GM18868 (cell line): ENCODE measurements at regions not wholly inside any gene's neighbourhood (a gene's known extent, or its start where the extent isn't known, plus 50 kb on each side); places are given as distances from the start of the nearest gene placed in this dataset.
A peak's percentile ranks its signal among the peaks of the same experiment; 100 is the strongest.

Experiments used
- ATAC-seq: cut with Tn5 transposase; IDR thresholded peaks from one replicate; pipeline ENCODE4 v1.9.1; 2021; ENCODE audit warnings: mild to moderate bottlenecking, moderate library complexity; ENCODE audit not compliant: unreplicated experiment

DNA sequence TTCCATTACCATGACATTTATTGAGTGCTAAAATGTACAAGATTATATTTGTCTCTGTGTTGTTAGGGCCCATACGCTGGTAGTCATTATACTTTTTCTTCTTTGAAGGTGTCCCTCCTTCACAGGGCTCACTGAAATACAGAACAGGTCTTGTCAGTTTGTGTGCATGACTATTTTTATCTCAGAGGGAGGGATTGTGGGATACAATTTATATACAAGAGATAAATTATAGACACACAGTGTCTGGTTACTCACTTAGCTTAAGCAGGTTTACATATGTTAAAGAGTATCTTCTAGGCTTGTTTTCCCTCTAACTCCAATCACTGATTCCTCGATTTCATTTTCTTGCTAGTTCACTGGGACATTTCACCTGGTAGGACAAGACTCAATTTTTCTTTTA is 143.3 kb upstream of the GUCY1A1 start:
- no peak for ATAC-seq

DNA sequence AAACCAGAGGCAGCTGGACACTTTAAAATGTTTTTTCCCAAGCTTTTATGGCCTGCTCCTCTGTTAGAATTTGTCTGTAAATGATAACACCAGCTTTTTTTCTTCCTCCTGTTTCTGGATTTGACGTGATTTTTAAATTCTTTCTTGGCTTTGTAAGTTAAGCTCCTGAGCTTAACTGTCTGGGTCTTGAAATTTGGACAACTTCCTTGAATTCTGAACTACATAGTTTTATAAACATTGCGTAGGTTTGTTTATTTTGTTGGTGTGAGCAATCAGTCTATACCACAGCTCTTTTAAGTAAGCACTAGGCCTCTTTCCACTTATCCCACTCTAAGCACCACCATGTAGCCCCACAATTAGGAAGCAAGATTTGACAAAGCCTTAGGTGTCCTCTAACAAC is 144.4 kb upstream of the GUCY1A1 start:
- ATAC-seq: no peak

DNA sequence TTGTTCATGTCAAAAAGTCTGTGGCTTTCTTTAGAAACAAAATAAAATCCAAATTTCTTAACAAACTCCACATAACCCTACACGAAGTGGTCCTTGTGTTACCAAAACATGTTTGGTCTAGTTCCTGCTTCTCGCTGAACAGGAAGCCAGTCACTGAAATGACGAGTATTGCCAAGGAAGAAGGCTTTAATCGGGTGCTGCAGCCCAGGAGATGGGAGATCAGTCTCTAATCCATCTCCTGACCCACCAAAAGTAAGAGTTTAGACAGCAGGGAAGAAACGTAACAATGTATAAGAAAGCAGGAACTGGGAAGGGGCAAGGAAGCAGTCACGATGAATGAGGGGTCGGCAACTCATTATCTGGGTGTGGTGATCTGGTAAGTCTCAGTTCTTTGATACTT is 144.6 kb upstream of the MAP9 start:
- no peak for ATAC-seq

DNA sequence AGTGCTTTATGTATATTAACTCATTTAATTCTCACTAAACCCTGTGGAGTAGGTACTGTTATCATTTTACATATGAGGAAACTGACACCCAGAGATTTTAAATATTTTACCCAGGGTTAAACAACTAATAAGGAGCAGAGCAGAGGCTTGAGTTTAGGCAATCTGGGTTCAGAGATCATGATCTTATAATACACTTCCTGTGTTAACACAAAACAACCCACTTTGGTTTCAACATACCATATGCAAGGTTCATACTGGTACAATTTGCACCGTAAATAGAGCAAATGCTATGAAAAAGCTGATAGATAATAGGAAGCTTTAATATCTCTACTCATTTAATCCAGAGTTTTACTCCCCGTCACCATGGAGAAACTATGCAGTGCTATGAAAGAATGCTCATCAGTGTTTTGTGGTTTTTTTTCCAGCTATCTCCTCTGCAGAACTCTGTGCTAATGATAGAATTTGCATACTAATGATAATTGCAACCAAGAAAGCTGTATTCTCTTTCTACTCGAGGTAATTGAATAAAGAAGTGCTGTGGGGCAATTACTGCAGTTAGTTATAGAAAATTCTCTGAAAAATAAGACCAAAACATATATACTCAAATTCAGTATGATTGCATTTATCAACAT is 138.8 kb upstream of the MAP9 start:
- ATAC-seq: no peak

DNA sequence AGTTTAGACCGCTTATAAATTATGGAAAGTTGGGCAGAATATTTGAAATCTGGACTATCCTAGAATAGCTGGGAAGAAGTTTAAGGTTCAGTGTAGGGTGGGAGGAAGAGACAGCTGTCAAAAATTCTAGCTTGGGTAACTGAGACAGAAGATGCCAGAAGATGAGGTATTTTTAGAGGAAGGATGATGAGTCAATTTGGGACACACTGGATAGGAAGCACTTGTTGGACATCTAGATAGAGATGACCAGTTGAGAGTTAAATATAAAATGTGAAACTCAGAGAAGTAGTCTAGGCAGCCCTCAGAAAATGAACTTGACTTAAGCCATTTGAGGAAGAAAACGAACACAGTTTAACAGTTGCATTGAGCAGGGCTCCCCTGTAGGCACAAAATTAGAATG is 137.9 kb upstream of the MAP9 start:
- ATAC-seq: no peak

DNA sequence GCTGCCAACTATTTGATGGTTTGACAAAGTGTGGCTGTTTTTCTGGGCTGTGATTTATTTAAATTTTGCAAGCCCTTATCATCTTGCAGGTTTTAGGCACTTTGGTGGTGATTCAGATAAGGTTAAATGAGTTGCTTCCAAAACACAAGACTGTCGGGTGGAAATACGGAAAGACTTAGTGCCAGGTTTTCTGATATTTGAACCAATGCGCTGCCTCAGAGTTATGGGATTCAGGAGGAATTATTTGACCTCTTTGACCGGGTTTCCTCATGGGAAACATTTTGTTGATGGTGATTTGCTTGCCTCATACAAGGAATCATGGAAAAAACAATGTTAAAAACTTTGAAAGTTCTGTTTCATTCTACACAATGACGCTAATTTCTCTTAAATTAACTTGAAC is 136.1 kb upstream of the MAP9 start:
- ATAC-seq: no peak

DNA sequence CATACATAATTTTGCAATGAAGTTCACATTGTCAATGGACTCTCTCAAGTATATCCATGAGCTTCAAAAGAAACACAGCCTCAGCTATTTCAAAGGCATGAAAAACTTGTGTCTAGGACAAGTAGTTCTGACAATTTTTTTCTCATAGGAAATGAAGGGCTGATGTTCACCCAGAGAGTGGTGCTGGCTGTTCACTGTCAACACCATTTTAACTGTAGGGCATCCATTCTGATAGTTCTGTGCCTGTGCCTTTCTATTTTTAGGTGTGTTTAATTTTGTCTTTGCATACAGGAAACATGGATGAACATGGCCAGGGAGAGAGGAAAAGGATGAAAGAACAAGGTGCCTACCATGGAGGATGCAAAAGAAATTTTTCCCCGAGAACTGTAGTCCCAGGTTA is 135.3 kb upstream of the MAP9 start:
- ATAC-seq: no peak

DNA sequence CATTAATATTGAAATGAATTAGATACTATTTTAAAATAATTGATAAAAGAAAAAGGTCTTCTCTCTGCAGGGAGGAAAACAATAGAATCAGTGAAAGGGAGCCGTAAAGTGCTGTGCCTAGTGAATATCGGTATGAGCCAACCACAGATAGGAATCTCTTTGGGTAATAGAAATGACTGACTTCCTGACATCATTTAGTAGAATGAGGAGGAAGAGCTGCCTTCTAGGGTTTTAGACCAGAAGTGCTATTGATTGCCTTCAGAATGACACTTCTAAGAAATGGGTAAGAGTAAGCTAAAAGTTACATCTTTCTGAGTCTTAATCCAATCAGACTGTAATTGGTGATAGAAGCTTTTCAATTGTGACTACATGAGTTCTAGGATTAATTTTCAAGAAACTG is 134.0 kb upstream of the MAP9 start:
- no peak for ATAC-seq

DNA sequence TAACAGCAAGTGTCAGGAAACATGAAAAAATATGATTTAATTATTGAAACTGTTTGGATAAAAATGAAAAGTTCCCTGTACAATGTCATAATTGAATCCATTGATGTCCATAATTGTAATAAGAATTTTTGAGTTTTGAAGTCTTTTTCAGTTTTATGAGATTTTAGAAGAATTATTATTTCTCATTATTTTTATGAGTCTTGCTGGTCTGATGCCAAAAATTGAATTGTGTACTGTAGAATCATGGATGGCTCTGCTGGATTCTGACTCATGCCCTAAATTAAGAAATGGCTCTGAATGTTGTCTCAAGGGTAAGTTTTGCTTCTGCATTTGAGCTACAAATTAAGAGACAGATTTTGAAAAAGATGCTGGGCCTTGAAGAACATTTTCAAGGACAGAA is 132.8 kb upstream of the MAP9 start:
- no peak for ATAC-seq

DNA sequence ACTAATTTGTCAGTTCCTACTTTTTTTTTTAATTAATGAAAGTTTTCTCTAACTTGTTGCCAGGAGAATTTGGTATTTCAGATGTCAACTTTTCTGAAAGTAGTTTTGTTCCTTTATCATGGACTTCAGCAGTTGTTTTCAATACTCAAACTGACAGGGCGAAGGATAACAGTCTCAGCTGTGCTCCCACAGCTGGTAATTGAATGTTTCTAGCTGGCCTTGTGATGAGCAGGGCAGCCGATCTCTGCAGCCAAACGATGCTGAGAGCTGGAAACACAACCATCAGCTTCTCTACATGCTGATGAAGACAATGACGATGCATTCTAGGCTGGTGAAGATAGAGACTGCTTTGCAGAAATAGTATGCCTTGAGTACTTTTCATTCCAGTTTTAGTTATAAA is 130.0 kb upstream of the MAP9 start:
- ATAC-seq: no peak

DNA sequence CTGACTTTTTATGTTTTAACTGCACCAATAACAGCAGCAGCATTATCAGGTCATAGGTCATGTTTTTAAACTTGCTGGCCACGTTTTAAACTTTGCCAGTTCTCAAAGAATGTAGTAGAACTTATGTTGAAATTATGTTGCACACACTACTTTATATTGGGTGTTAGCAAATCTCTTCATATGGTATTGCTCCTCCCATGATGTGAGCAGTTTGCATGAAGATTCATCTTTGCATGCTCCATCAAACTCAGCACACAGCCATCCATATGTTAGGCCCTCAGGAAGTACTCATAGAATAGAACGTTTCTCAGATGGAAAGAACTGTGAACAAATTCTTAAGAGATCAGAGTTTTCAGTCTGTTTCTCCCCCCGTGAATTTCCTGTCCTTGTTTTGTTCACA is 128.6 kb upstream of the MAP9 start:
- ATAC-seq: no peak

DNA sequence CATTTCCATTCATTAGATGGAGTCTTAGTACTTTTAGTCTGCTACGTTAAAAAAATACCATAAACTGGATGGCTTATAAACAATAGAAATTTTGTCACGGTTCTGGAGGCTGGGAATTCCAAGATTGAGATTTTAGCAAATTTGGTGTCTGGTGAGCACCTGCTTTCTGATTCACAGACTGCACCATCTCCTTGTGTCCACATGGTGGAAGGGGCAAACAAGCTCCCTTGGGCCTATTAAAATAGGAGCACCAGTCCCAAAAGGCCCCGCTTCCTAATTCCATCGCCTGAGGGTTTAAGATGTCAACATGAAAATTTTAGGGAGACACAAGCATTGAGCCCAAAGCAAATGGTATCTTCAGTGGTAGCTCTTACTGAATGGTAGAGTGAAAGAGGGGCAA is 120.5 kb upstream of the MAP9 start:
- no peak for ATAC-seq

DNA sequence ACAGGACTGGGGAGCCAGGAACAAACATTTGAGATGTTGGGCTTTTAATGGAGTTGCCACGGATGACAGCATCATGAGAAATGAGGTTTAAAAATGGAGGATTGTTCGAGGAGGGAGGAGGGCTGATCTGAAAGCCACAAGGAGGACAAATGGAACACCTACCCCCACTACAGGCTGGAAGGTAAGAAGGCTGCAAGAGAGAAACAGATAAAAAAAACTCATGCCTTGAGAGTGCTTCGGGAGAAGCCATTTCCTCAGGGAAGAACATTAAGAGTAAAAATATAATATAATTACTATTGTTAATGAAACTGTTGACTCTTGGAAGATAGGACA is 119.5 kb upstream of the MAP9 start:
- no peak for ATAC-seq

DNA sequence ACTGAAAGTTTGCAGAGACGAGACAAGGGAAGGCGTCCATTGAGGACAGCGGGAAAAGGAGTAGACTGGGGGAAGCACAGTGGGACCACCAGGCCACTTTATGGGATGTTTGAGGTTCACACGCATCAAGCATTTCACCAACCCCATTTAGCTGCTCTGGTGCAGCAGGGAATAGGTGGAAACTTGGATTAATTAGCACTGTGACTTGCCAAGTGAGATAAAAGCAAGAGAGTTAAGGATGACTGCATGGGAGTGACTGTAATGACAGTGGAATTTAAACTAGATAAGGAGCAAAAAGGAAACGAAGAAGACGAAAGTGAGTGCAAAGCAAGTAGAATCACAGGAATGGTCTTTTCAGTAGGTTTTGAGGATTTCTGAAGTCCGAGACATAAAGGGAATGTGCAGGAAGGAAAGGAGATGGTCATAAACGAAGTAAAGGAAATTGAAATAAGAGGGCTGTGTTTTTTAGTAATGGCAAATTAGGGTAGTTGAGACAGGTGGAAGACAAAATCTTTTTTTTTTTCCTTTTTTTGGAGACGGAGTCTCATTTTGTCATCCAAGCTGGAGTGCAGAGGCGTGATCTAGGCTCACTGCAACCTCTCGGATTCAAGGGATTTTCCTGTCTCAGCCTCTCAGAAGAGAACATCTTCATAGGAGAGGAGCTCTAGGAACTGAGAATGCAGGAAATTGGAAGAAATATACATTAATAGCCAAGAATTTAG is 119.0 kb upstream of the MAP9 start:
- ATAC-seq: no peak

DNA sequence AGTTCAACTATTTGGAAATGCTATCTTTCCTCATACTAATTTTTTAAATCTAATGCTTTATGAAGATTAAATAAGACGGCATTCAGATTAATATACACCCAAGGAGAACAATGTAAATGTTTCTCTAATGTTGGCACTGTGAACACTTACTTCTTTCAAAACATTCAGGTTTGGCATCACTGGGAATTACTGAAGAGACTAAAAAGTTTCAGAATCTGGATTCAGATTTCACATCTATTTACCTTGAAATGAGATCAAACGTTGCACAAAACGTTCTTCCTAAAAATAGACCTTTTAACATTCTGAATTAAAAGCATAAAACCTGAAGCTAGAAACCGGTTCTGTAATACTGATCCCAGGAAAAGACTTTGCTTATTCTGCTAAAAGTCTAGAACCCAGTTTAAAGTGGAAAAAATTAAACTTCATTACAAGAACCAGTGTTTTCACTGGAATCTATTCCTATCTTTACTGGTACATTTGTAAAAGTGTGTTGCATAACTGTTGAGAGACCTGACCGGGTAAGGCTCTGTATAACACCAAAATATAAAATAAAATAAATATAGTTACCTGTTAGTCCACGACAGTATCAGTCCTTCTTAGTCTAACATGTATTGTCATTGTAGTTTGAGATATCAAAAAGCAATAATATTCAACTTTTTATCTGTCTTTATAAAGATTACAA is 117.4 kb upstream of the MAP9 start:
- ATAC-seq: no peak

DNA sequence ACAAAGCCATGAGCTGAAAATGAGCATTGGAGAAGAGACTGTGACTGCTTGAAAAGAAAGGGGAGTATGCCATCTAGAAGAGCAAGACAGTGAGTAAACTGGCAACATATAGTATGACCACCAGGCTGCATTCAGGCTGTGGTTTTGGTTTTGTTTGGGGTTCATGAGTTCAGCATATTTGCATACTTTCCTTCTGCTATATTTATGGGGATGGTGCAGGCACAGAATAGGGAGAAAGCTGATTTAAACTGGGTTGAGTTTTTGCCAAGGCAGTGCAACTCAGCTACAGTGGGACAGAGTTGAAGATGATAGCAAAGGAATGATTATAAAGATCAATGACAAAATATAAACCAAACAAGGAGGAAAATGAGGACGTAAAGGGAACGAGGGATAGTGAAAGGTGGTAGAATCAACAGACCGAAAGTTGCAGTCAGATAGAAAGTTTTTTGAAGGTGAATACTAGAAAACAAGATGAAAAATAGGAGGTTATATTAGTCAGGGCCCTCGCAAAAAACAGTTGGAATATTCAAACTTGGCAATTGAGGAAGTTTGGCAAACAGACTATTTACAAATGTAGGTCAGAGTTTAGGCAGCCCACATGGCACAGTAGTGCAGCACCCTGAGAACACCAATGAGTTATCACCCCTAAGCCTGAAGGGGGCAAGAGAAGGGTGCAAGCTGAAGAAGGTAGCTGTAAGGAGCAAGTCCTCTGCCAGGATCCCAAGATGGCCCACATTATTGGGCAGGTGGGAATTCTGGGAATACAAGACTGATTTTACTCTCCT is 114.8 kb upstream of the MAP9 start:
- ATAC-seq: peak; percentile 98

DNA sequence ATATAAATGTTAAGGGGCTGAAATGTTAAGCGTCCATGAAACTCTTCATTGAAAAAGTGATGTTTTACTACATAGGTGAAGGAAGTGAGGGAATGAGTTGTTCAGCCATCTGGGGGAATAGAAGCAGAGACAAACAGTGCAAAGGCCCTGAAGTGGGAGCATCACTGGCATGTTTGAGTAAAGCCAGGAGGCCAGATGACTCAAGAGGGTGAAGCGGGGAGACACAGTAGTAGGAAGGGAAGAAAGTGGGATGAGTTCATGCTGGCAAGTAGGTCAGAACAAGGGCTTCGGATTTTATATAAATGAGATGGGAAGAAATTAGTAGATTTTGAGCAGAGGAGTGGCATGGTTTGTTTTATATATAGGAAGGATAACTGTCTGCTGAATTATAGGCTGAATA is 112.5 kb upstream of the MAP9 start:
- ATAC-seq: no peak

DNA sequence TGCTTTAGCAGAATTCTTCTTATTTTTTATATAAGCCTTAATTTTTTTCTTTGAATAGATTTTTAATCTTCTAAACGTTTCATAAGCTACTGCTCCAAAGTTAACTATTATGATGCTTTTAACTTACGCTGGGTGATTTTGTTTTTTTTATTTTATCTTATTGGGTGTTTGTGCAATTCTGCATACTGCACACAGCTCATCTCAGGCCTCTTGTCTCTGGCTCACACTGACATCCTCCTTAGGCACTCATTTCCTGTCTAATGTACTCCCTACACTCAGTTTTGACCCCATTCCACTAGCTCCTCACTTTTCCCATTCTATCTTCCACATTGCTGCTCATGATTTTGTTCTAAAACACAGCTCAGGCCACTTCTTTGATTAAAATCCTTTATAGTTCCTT is 111.9 kb upstream of the MAP9 start:
- no peak for ATAC-seq

DNA sequence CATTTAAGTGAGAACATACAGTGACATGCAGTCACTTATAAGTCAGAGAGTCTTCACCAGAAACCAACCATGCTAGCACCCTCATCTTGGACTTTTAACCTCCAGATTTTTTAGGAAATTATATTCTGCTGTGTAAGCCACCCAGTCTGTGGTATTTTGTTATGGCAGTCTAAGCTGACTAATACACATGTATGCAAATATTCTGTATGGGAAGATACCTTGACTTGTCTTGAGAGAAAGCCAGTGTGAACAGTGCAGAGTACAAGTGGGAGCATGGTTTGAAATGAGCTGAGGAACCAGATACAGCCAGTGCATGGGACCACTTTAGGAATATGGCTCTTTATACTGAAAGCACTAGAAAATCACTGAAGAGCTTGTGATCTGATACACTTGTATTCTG is 110.4 kb upstream of the MAP9 start:
- no peak for ATAC-seq

DNA sequence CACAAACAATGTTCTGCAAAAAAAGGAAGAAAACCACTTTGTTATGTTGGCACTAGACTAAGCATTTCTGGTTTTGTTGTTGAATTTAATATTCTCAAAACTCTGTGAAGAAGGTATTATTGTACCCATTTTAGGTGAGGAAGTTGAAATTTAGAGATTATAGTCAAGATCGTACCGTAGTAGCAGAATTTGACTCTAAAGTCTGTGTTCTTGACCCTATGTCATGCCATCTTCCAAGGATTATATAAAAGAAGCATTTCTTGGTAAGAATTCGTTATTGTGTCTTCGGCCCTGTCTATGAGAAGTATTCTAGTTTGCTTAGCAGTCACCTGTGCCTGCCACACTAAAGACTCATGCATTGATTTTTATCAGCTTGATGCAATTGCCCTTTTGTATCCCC is 104.4 kb upstream of the MAP9 start:
- ATAC-seq: no peak

DNA sequence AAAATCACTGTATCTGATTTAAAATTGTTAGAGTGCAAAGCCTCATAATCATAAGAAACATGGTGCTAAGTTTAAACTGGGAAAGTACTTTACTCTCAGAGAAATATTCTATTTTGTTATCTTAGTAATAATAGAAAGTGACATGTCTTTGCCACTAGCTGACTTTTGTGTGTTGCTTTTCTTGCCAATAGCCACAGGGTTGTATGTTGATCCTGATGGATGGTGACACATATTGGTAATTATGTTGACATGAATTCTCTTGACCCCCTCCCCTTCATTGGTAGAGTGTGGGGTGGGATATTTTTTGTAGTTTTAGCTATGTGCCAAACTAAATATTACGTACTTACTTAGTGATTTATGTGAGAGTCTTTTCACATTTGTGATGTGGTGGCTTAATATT is 103.1 kb upstream of the MAP9 start:
- no peak for ATAC-seq

DNA sequence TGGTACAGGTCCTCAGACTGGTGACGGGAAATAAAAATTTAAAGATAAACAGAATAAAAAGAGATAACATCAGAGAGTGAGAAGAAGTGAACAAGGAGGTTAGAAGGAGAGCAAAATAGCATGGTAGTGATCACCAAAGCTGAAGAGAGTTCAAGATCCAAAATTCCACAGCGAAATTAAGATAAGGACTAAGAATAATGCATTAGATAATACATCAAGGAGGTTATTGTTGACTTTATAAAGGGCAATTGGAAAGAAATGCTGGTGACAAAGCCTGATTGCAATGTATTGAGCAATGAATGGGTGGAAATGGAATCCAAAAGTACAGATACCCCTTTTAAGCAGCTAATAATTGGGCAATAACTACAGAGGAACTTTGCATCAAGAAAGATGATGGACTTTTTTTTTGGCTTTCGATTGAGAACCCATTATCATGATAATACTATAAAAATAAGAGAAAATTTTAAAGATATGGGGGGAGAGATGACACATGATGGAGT is 101.6 kb upstream of the MAP9 start:
- no peak for ATAC-seq
